GM18526 (cell line): ENCODE measurements at regions not wholly inside any gene's neighbourhood (a gene's known extent, or its start where the extent isn't known, plus 50 kb on each side); places are given as distances from the start of the nearest gene placed in this dataset.

ENCODE experiments used
- POLR2A ChIP-seq: IDR thresholded peaks from 3 replicates; pipeline ENCODE4 v1.6.1; 2011; ENCODE audit not compliant: insufficient read length; ENCODE audit errors: extremely low read depth

DNA sequence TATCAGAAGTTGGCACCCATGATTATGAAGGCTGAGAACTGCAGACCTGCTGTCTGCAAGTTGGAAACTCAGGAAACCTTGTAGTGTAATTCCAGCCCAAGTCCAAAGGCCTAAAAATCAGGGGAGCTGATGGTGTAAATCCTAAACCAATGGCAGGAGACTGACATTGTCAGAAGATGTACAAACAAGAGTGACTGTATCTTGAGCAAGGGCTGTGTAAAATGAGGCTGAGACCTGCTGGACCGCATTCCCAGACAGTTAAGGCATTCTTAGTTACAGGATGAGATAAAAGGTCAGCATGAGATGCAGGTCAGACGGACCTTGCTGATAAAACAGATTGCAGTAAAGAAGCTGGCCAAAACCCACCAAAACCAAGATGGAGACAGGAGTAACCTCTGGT, 147.7 kb downstream of the COG6 start:
- TF ChIP-seq POLR2A, result no peak

DNA sequence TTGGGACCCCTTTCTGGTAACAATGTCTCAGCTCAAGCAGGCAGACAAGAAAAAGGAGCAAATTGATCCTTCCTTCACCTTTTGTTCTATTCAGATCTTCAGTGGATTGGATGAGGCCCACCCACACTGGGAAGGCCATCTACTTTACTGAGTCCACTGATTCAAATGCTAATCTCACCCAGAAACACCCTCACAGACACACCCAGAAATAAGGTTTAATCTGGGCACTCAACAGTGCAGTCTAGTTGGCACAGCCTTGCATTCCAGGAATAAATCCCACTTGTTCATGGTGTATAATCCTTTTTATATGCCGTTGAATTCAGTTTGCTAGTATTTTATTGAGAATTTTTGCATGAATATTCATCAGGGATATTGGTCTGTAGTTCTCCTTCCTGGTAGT, 148.4 kb downstream of the COG6 start:
- no peak for TF ChIP-seq POLR2A

- no peak for TF ChIP-seq POLR2A
Observed at GRCh38 chr13:39804332-39805210, 149.1 kb downstream of the COG6 start.

DNA sequence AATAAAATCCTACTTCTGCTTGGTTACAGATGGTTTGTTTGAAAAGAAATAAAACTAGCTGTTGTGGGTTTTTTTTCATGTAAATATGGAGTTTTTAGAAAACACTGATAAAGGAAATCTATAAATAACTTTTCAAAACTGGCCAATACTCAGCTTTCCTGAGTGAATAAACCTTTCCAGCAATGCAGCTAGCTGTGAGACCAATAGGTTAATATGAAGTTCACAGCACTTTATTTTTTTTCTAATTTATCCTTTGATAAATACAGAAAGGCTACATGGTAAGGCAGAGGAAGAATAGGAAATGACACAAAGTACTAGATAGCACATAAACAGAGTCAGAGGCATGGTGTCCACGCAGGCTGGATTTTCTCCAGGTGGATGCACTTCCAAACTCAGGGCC, 154.0 kb downstream of the COG6 start:
- TF ChIP-seq POLR2A, result no peak

- no peak for TF ChIP-seq POLR2A
Observed at GRCh38 chr13:39810091-39810877, 154.8 kb downstream of the COG6 start.

DNA sequence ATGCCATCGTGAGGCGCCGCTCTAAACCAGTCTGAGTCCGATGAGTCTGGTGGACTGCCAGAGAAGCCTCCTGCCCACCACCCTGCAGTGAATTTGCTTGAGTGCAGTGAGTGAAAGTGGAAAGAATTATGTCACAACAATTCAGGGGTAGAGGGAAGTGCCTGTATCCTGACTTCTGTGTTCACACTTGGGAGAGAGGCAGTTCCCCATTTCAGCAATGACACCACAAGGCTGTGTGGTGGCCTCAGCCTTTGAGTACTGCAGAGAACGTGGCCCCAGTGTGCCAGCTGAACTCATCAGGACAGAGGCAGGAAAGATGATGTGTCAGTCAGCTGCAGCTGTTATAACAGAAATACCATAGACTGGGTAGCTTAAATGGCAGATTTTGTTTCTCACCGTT, 155.6 kb downstream of the COG6 start:
- TF ChIP-seq POLR2A, result no peak

DNA sequence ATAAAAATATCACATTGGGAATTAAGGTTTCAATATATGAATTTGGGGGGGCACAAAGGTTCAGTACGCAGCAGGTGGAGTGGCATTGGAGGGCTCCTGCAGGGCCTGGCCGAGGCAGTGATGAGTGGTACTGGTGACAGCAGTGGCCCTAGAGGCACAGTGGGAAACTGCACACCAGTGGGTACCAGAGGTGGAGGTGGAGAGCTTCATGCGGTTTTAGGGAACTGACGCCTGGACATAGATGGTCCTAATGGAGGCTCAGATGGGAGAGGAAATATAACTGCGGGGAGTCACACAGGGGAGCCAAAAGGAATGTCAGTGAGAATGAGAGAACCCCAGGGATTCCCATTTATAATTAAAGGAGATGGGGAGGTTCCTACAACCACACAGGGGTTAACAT, 156.2 kb downstream of the COG6 start:
- TF ChIP-seq POLR2A, result no peak

GRCh38 chr13:39815345-39816111, 160.1 kb downstream of the COG6 start:
- no peak for TF ChIP-seq POLR2A

DNA sequence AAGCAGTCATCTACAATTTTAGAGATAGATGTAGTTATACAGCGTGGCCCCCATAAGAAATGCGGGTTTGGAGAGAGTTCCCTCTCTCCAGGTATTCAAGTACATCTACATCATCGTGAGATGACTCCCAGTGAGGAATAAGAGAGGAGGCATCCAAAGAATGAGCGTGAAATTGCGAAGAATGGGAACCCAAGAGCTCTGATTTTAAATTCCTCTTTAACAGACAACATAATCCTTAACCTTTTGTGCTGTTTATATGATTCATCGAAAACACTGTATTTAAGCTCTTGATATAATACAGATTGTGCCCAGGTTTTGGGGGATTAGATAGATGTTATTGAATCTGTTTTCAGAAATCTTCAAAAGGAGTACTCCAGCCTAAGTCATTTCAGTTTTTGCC, 161.5 kb downstream of the COG6 start:
- no peak for TF ChIP-seq POLR2A

DNA sequence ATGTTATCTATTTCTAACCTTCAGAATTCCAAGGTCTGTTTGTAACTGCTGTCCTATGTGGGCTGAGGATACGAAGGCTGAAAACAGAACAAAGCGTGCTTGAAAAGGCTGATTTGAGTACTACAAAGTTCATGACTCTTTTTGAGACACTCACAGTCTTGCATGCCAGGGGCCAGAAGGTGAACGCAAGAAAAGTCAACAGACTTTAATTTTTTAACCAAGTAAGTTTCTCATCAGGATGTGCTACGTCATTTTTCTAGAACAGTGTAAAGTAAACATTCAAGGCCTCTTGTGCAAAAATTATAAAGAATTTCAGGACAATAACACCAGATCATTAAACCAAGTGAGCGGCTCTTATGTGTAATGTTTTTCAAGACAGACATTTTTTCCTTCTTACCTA, 163.5 kb downstream of the COG6 start:
- TF ChIP-seq POLR2A, result no peak

GRCh38 chr13:39820606-39821005, 165.1 kb downstream of the COG6 start:
- no peak for TF ChIP-seq POLR2A

- TF ChIP-seq POLR2A, result no peak
Observed at GRCh38 chr13:39821977-39822376, 166.5 kb downstream of the COG6 start.

DNA sequence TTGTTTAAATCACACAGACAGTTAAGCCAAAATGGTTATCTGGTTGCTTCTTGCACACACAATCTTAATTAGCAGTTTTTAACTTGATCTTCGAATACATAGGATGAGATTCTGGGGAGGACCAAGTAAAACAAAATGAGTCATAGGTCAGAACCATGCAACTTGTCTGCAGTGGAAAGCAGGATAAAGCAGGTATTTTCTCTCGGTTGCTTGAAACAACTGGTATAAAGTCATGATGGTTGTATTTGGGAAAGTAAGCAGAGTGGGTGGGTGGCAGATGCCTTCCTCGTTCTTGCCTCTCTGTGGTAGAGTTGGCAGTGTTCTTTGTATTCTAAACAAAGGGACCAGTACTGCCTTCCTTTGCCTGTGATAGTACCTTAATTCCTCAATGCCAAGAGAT, 167.0 kb downstream of the COG6 start:
- no peak for TF ChIP-seq POLR2A

- TF ChIP-seq POLR2A, result no peak
Observed at GRCh38 chr13:39823063-39823713, 167.7 kb downstream of the COG6 start.

DNA sequence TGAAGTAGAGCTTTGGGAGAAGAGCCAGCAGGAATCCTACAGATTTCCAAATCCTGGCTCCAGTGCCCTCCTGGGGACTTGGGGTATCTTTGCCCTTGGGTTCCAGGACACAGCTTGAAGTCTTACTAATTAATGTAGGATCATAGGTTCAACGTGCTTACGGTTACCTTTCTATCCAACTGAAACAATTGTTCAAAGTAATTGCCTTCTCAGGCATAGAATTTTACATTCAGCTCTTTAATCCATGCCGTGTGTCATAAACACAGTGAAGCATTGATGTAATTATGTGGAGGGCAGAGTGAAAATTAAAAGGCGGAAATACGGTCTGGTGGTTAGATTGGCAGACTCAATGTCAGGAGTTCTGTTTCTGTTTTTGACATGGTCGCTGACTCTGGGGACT, 170.4 kb downstream of the COG6 start:
- TF ChIP-seq POLR2A, result no peak

DNA sequence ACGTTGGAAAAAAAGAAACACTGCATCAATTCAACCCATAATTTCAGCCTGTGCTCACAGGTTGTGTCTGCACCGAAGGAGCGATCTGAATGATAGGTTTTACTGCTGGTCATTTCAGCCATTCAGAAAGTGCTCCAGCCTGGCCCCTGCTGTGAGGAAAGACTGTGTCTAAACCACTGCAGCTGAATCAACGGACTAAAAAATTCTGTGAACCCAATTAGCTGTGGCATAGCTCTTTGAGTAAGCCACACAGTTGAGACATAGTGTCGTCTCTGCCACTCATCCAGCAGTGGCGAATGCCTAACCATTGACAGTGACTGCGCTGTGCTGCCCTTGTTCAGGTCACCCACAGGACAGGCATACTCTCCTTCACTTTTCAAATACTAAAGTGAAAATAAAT, 179.8 kb downstream of the COG6 start:
- TF ChIP-seq POLR2A, result no peak

- TF ChIP-seq POLR2A, result no peak
Observed at GRCh38 chr13:39836038-39836437, 180.6 kb downstream of the COG6 start.
